ENCODE measurements at regions not wholly inside any gene's neighbourhood (a gene's known extent, or its start where the extent isn't known, plus 50 kb on each side); places are given as distances from the start of the nearest gene placed in this dataset.

DNA sequence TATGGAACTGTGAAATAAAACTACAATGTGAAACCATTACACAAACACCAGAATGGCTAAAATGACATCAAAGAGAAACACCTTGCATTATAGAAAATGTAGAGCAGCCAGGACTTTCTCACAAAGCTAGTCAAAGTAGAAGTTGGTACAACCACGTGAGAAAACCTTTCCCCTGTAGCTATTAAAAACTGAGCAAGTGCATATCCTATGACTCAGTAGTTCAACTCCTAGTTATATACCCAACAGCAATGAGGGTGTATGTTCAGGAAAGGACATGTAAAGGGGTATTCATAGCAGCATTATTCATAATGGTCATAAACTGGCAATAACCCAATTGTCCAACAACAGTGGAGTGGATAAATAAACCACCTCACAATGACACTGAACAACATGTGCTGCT lies 177.5 kb upstream of the NUDT10 start:
- TF ChIP-seq, protein P1, sequence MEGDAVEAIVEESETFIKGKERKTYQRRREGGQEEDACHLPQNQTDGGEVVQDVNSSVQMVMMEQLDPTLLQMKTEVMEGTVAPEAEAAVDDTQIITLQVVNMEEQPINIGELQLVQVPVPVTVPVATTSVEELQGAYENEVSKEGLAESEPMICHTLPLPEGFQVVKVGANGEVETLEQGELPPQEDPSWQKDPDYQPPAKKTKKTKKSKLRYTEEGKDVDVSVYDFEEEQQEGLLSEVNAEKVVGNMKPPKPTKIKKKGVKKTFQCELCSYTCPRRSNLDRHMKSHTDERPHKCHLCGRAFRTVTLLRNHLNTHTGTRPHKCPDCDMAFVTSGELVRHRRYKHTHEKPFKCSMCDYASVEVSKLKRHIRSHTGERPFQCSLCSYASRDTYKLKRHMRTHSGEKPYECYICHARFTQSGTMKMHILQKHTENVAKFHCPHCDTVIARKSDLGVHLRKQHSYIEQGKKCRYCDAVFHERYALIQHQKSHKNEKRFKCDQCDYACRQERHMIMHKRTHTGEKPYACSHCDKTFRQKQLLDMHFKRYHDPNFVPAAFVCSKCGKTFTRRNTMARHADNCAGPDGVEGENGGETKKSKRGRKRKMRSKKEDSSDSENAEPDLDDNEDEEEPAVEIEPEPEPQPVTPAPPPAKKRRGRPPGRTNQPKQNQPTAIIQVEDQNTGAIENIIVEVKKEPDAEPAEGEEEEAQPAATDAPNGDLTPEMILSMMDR (IDR thresholded peaks at IDR 0.05; ENCODE audit: borderline replicate concordance, extremely low read depth, low read length, poor library complexity, severe bottlenecking) = no peak
- no peak for TF ChIP-seq EZH2 (IDR thresholded peaks at IDR 0.05; ENCODE audit: borderline replicate concordance, low read depth, low read length, severe bottlenecking)

Data from DND-41 (cell line).